ENCODE measurements at regions not wholly inside any gene's neighbourhood (a gene's known extent, or its start where the extent isn't known, plus 50 kb on each side); places are given as distances from the start of the nearest gene placed in this dataset.
"Not testable (repeated sequence)": the region's sequence is repeated elsewhere in the genome, so short reads cannot be mapped to it uniquely, and the experiment has no call there.

DNA sequence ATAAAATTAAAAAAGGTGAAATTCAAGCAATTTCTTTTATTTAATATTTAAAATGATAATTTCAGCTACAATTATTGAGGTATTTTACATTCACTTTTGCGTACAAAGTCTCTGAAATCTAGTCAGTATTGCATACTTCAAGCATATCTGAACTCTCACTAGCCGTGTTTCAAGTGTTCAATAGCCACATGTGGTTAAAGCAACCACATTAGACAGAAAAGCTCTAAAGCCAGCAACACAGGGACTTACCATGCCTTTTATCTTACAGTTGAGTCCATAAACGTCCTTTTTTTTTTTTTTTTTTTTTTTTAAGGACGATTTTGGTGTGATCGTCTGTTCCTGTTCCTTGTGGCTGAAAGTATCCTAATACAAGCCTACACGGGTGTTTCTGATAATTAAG, 257.0 kb upstream of the RGMA start:
- no peaks in the 10 kb centered on the region for H3K79me2 ChIP-seq (ENCODE audit: insufficient read depth, low read length)
- ATAC-seq (no peak), DNase-seq (ENCODE audit: low read depth, low spot score) (no peak)
- no peaks in the 10 kb centered on the region for H3K36me3 ChIP-seq (ENCODE audit: control insufficient read depth in 1 of 2, insufficient read depth in 2 of 2, low read length in 2 of 2)
- RAD21 ChIA-PET (ENCODE audit: low non-redundant PET in 1 of 2, low total read pairs in 2 of 2, uncharacterized antibody in 2 of 2, unreplicated experiment in 2 of 2): no interaction called here
- H3K4me1 ChIP-seq (ENCODE audit: control insufficient read depth in 1 of 2, insufficient read depth in 2 of 2, low read length in 2 of 2): no peaks in the 10 kb centered on the region
- H3K27me3 ChIP-seq (ENCODE audit: insufficient read depth, low read length): peaks cover 46% of the 10 kb centered on the region
- H3K27ac ChIP-seq (ENCODE audit: low read depth, low read length): no peak overlapping the region
- CTCF ChIA-PET: no interaction called here
- no peaks in the 10 kb centered on the region for H3K9me2 ChIP-seq (ENCODE audit: insufficient read depth)
- no peak for TF ChIP-seq FOSL1 (IDR thresholded peaks at IDR 0.05; ENCODE audit: low read depth)
- no peak for TF ChIP-seq EZH2phosphoT487 (IDR thresholded peaks at IDR 0.05; ENCODE audit: borderline replicate concordance)
- no peak for TF ChIP-seq SP1 (IDR thresholded peaks at IDR 0.05; ENCODE audit: low read depth)
- TF ChIP-seq REST (IDR thresholded peaks at IDR 0.05; ENCODE audit: low read depth): no peak
- no peak for TF ChIP-seq EZH2 (IDR thresholded peaks at IDR 0.05)
- no peak for TF ChIP-seq SIN3A (IDR thresholded peaks at IDR 0.05; ENCODE audit: low read depth)
- no peak for TF ChIP-seq JUND (IDR thresholded peaks at IDR 0.05)
- no peak for TF ChIP-seq ZFX (IDR thresholded peaks at IDR 0.05)
- TF ChIP-seq CBX3 (IDR thresholded peaks at IDR 0.05; ENCODE audit: low read depth): no peak
- TF ChIP-seq, protein P1, sequence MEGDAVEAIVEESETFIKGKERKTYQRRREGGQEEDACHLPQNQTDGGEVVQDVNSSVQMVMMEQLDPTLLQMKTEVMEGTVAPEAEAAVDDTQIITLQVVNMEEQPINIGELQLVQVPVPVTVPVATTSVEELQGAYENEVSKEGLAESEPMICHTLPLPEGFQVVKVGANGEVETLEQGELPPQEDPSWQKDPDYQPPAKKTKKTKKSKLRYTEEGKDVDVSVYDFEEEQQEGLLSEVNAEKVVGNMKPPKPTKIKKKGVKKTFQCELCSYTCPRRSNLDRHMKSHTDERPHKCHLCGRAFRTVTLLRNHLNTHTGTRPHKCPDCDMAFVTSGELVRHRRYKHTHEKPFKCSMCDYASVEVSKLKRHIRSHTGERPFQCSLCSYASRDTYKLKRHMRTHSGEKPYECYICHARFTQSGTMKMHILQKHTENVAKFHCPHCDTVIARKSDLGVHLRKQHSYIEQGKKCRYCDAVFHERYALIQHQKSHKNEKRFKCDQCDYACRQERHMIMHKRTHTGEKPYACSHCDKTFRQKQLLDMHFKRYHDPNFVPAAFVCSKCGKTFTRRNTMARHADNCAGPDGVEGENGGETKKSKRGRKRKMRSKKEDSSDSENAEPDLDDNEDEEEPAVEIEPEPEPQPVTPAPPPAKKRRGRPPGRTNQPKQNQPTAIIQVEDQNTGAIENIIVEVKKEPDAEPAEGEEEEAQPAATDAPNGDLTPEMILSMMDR (IDR thresholded peaks at IDR 0.05 in 2 of 3, conservative IDR thresholded peaks at IDR 0.05 in 1 of 3; ENCODE audit: borderline replicate concordance in 1 of 3, insufficient read depth in 1 of 3, low read depth in 2 of 3, low read length in 2 of 3): no peak
- TF ChIP-seq, protein P2, sequence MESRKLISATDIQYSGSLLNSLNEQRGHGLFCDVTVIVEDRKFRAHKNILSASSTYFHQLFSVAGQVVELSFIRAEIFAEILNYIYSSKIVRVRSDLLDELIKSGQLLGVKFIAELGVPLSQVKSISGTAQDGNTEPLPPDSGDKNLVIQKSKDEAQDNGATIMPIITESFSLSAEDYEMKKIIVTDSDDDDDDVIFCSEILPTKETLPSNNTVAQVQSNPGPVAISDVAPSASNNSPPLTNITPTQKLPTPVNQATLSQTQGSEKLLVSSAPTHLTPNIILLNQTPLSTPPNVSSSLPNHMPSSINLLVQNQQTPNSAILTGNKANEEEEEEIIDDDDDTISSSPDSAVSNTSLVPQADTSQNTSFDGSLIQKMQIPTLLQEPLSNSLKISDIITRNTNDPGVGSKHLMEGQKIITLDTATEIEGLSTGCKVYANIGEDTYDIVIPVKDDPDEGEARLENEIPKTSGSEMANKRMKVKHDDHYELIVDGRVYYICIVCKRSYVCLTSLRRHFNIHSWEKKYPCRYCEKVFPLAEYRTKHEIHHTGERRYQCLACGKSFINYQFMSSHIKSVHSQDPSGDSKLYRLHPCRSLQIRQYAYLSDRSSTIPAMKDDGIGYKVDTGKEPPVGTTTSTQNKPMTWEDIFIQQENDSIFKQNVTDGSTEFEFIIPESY (IDR thresholded peaks at IDR 0.05; ENCODE audit: extremely low read depth, insufficient replicate concordance, low read length): no peak
- no peak for TF ChIP-seq POLR2A (IDR thresholded peaks at IDR 0.05; ENCODE audit: borderline replicate concordance, extremely low read depth, insufficient read depth, insufficient read length)
- no TSS peak for BruUV-seq (replicated peaks)
- no peaks in the 10 kb centered on the region for H3K9me3 ChIP-seq (ENCODE audit: control insufficient read depth in 1 of 2, insufficient read depth in 1 of 2, low read depth in 1 of 2, low read length in 2 of 2)
- no peak overlapping the region for H3K9ac ChIP-seq (ENCODE audit: low read length)
- intact Hi-C loops (cut with micrococcal nuclease): no loop called here
- no peak overlapping the region for H3K4me3 ChIP-seq (replicated peaks in 1 of 2; ENCODE audit: low read depth in 1 of 2, low read length in 2 of 2)
- no peak overlapping the region for H2AFZ ChIP-seq (ENCODE audit: low read depth, low read length, poor library complexity, severe bottlenecking)
- no peaks in the 10 kb centered on the region for H4K20me1 ChIP-seq (ENCODE audit: insufficient read depth)
- POLR2A ChIA-PET: no interaction called here
- H3K4me2 ChIP-seq (ENCODE audit: low read length): no peak overlapping the region

GRCh38 chr15:93343402-93343801, 254.4 kb upstream of the RGMA start:
- H3K9me3 ChIP-seq (ENCODE audit: control insufficient read depth in 1 of 2, insufficient read depth in 1 of 2, low read depth in 1 of 2, low read length in 2 of 2); DNase-seq (ENCODE audit: low read depth, low spot score); H3K9me2 ChIP-seq (ENCODE audit: insufficient read depth); RAD21 ChIA-PET (ENCODE audit: low non-redundant PET in 1 of 2, low total read pairs in 2 of 2, uncharacterized antibody in 2 of 2, unreplicated experiment in 2 of 2); H3K79me2 ChIP-seq (ENCODE audit: insufficient read depth, low read length); H3K36me3 ChIP-seq (ENCODE audit: control insufficient read depth in 1 of 2, insufficient read depth in 2 of 2, low read length in 2 of 2); BruUV-seq (replicated peaks); intact Hi-C loops (cut with micrococcal nuclease); H3K4me2 ChIP-seq (ENCODE audit: low read length); H3K4me3 ChIP-seq (replicated peaks in 1 of 2; ENCODE audit: low read depth in 1 of 2, low read length in 2 of 2); POLR2A ChIA-PET; CTCF ChIA-PET; H3K9ac ChIP-seq (ENCODE audit: low read length); H3K27ac ChIP-seq (ENCODE audit: low read depth, low read length); H3K4me1 ChIP-seq (ENCODE audit: control insufficient read depth in 1 of 2, insufficient read depth in 2 of 2, low read length in 2 of 2); H2AFZ ChIP-seq (ENCODE audit: low read depth, low read length, poor library complexity, severe bottlenecking); ATAC-seq; H4K20me1 ChIP-seq (ENCODE audit: insufficient read depth): not testable (repeated sequence)
- peaks cover 27% of the 10 kb centered on the region; the same call in 1 of the 2 replicates for H3K27me3 ChIP-seq (ENCODE audit: insufficient read depth, low read length)
